ENCODE measurements at regions not wholly inside any gene's neighbourhood (a gene's known extent, or its start where the extent isn't known, plus 50 kb on each side); places are given as distances from the start of the nearest gene placed in this dataset.

DNA sequence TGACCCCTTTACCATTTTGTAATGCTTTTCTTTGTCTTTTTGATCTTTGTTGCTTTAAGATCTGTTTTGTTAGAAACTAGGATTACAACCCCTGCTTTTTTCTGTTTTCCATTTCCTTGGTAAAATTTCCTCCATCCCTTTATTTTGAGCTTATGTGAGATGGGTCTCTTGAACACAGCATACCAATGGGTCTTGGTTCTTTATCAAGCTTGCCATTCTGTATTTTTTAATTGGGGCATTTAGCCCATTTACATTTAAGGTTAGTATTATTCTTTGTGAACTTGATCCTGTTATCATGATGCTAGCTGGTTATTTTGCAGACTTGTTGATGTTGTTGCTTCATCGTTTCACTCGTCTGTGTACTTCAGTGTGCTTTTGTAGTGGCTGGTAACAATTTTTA, 337.3 kb downstream of the SPATA31D1 start:
- Histone ChIP-seq H3K79me2 (ENCODE audit: insufficient read depth, low read length) (no peaks in the 10 kb centered on the region), H3K9me3 (ENCODE audit: control insufficient read depth in 1 of 2, insufficient read depth in 1 of 2, low read depth in 1 of 2, low read length in 2 of 2) (no peaks in the 10 kb centered on the region; a peak in 1 of 4 replicates), H3K36me3 (ENCODE audit: control insufficient read depth in 1 of 2, insufficient read depth in 2 of 2, low read length in 2 of 2) (no peaks in the 10 kb centered on the region), H3K4me1 (ENCODE audit: control insufficient read depth in 1 of 2, insufficient read depth in 2 of 2, low read length in 2 of 2) (no peaks in the 10 kb centered on the region), H3K9ac (ENCODE audit: low read length) (no peak overlapping the region), H3K9me2 (ENCODE audit: insufficient read depth) (no peaks in the 10 kb centered on the region), H3K4me3 (replicated peaks in 1 of 2; ENCODE audit: low read depth in 1 of 2, low read length in 2 of 2) (no peak overlapping the region), H3K4me2 (ENCODE audit: low read length) (no peak overlapping the region), H3K27ac (ENCODE audit: low read depth, low read length) (no peak overlapping the region), H3K27me3 (ENCODE audit: insufficient read depth, low read length) (no peaks in the 10 kb centered on the region), H4K20me1 (ENCODE audit: insufficient read depth) (no peaks in the 10 kb centered on the region), H2AFZ (ENCODE audit: low read depth, low read length, poor library complexity, severe bottlenecking) (no peak overlapping the region)
- ChIA-PET CTCF (no interaction called here), POLR2A (no interaction called here), RAD21 (ENCODE audit: low non-redundant PET in 1 of 2, low total read pairs in 2 of 2, uncharacterized antibody in 2 of 2, unreplicated experiment in 2 of 2) (no interaction called here)
- DNase-seq (ENCODE audit: low read depth, low spot score): no peak
- ATAC-seq: no peak
- no peak for TF ChIP-seq CBX3 (IDR thresholded peaks at IDR 0.05; ENCODE audit: low read depth)
- TF ChIP-seq EZH2phosphoT487 (IDR thresholded peaks at IDR 0.05; ENCODE audit: borderline replicate concordance): no peak
- no peak for TF ChIP-seq ZBTB33 (IDR thresholded peaks at IDR 0.05; ENCODE audit: extremely low read depth, insufficient replicate concordance, low read length)
- no peak for TF ChIP-seq POLR2AphosphoS5 (IDR thresholded peaks at IDR 0.05; ENCODE audit: low read depth, low read length)
- no peak for TF ChIP-seq CEBPB (IDR thresholded peaks at IDR 0.05; ENCODE audit: low read depth)
- no peak for TF ChIP-seq TCF7L2 (IDR thresholded peaks at IDR 0.05; ENCODE audit: borderline replicate concordance, extremely low read depth, insufficient read depth, insufficient read length)
- no peak for TF ChIP-seq SRF (IDR thresholded peaks at IDR 0.05; ENCODE audit: low read depth)
- TF ChIP-seq, protein P1, sequence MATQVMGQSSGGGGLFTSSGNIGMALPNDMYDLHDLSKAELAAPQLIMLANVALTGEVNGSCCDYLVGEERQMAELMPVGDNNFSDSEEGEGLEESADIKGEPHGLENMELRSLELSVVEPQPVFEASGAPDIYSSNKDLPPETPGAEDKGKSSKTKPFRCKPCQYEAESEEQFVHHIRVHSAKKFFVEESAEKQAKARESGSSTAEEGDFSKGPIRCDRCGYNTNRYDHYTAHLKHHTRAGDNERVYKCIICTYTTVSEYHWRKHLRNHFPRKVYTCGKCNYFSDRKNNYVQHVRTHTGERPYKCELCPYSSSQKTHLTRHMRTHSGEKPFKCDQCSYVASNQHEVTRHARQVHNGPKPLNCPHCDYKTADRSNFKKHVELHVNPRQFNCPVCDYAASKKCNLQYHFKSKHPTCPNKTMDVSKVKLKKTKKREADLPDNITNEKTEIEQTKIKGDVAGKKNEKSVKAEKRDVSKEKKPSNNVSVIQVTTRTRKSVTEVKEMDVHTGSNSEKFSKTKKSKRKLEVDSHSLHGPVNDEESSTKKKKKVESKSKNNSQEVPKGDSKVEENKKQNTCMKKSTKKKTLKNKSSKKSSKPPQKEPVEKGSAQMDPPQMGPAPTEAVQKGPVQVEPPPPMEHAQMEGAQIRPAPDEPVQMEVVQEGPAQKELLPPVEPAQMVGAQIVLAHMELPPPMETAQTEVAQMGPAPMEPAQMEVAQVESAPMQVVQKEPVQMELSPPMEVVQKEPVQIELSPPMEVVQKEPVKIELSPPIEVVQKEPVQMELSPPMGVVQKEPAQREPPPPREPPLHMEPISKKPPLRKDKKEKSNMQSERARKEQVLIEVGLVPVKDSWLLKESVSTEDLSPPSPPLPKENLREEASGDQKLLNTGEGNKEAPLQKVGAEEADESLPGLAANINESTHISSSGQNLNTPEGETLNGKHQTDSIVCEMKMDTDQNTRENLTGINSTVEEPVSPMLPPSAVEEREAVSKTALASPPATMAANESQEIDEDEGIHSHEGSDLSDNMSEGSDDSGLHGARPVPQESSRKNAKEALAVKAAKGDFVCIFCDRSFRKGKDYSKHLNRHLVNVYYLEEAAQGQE (IDR thresholded peaks at IDR 0.05; ENCODE audit: low read depth): no peak
- TF ChIP-seq FOSL1 (IDR thresholded peaks at IDR 0.05; ENCODE audit: low read depth): no peak
- TF ChIP-seq SIN3A (IDR thresholded peaks at IDR 0.05; ENCODE audit: low read depth): no peak
- no peak for TF ChIP-seq JUND (IDR thresholded peaks at IDR 0.05)
- intact Hi-C loops (cut with micrococcal nuclease): no loop called here
- no TSS peak for BruUV-seq (replicated peaks)
